ENCODE measurements at regions not wholly inside any gene's neighbourhood (a gene's known extent, or its start where the extent isn't known, plus 50 kb on each side); places are given as distances from the start of the nearest gene placed in this dataset.
"Not testable (repeated sequence)": the region's sequence is repeated elsewhere in the genome, so short reads cannot be mapped to it uniquely, and the experiment has no call there.

- H2AFZ ChIP-seq (ENCODE audit: control insufficient read depth, low read length) = no peak overlapping the region
- no peaks in the 10 kb centered on the region for H3K36me3 ChIP-seq (ENCODE audit: control insufficient read depth in 2 of 2, extremely low read depth in 1 of 2, insufficient read depth in 2 of 2, low read length in 2 of 2)
- DNase-seq (ENCODE audit: low read depth, low spot score) (no peak), FAIRE-seq (no peak)
- no peak overlapping the region for H3K4me3 ChIP-seq (ENCODE audit: control insufficient read depth in 2 of 3, extremely low read depth in 1 of 3, insufficient read depth in 2 of 3, low read depth in 1 of 3, low read length in 3 of 3)
- no peak overlapping the region for H3K4me2 ChIP-seq (ENCODE audit: control insufficient read depth, extremely low read depth, insufficient read depth, low read depth, low read length)
- H3K79me2 ChIP-seq (ENCODE audit: control insufficient read depth, insufficient read depth, low read length) = no peaks in the 10 kb centered on the region
- dilution Hi-C loops (cut with MboI; ENCODE audit: extremely low pct_ligation_motif_present, low sequenced_read_pairs) = no loop called here
- H3K9me3 ChIP-seq (ENCODE audit: control insufficient read depth, low read depth, low read length) = no peaks in the 10 kb centered on the region
- H3K27me3 ChIP-seq (ENCODE audit: control insufficient read depth, extremely low read depth, insufficient read depth, low read length) = peaks cover 6% of the 10 kb centered on the region
- H3K4me1 ChIP-seq (ENCODE audit: control insufficient read depth, extremely low read depth, insufficient read depth, low read length) = no peaks in the 10 kb centered on the region
- TF ChIP-seq CTCF (optimal IDR thresholded peaks at IDR 0.05 in 1 of 3, IDR thresholded peaks at IDR 0.05 in 1 of 3, conservative IDR thresholded peaks at IDR 0.05 in 1 of 3; ENCODE audit: extremely low read depth in 1 of 3, insufficient read depth in 2 of 3, low read length in 3 of 3) (no peak), EZH2 (IDR thresholded peaks at IDR 0.05; ENCODE audit: low read length) (no peak)
- no peaks in the 10 kb centered on the region for H3K9me1 ChIP-seq (ENCODE audit: control insufficient read depth, extremely low read depth, insufficient read depth, low read length)
- H4K20me1 ChIP-seq (ENCODE audit: control insufficient read depth, extremely low read depth, insufficient read depth, low read length) = no peaks in the 10 kb centered on the region
- H3K27ac ChIP-seq (ENCODE audit: control insufficient read depth, insufficient read depth, low read length) = no peak overlapping the region
- no peak overlapping the region for H3K9ac ChIP-seq (ENCODE audit: control insufficient read depth, extremely low read depth, insufficient read depth, low read length)
These were observed 230.3 kb downstream of the DAD1 start for GRCh38 chr14:22358726-22359125.

GRCh38 chr14:22349281-22349680 is 239.7 kb downstream of the DAD1 start:
- H3K79me2 ChIP-seq (ENCODE audit: control insufficient read depth, insufficient read depth, low read length); H3K36me3 ChIP-seq (ENCODE audit: control insufficient read depth in 2 of 2, extremely low read depth in 1 of 2, insufficient read depth in 2 of 2, low read length in 2 of 2); H3K9me1 ChIP-seq (ENCODE audit: control insufficient read depth, extremely low read depth, insufficient read depth, low read length); FAIRE-seq; H3K9ac ChIP-seq (ENCODE audit: control insufficient read depth, extremely low read depth, insufficient read depth, low read length); H3K4me2 ChIP-seq (ENCODE audit: control insufficient read depth, extremely low read depth, insufficient read depth, low read depth, low read length); dilution Hi-C loops (cut with MboI; ENCODE audit: extremely low pct_ligation_motif_present, low sequenced_read_pairs); DNase-seq (ENCODE audit: low read depth, low spot score); H3K27me3 ChIP-seq (ENCODE audit: control insufficient read depth, extremely low read depth, insufficient read depth, low read length); H3K27ac ChIP-seq (ENCODE audit: control insufficient read depth, insufficient read depth, low read length); H3K9me3 ChIP-seq (ENCODE audit: control insufficient read depth, low read depth, low read length); H3K4me3 ChIP-seq (ENCODE audit: control insufficient read depth in 2 of 3, extremely low read depth in 1 of 3, insufficient read depth in 2 of 3, low read depth in 1 of 3, low read length in 3 of 3); H2AFZ ChIP-seq (ENCODE audit: control insufficient read depth, low read length); H3K4me1 ChIP-seq (ENCODE audit: control insufficient read depth, extremely low read depth, insufficient read depth, low read length); H4K20me1 ChIP-seq (ENCODE audit: control insufficient read depth, extremely low read depth, insufficient read depth, low read length): not testable (repeated sequence)

GRCh38 chr14:22344673-22345072 is 244.4 kb downstream of the DAD1 start:
- dilution Hi-C loops (cut with MboI; ENCODE audit: extremely low pct_ligation_motif_present, low sequenced_read_pairs) = no loop called here
- no peak overlapping the region for H3K9ac ChIP-seq (ENCODE audit: control insufficient read depth, extremely low read depth, insufficient read depth, low read length)
- H3K4me1 ChIP-seq (ENCODE audit: control insufficient read depth, extremely low read depth, insufficient read depth, low read length) = no peaks in the 10 kb centered on the region
- H3K9me1 ChIP-seq (ENCODE audit: control insufficient read depth, extremely low read depth, insufficient read depth, low read length) = no peaks in the 10 kb centered on the region
- TF ChIP-seq EZH2 (IDR thresholded peaks at IDR 0.05; ENCODE audit: low read length) (no peak), CTCF (optimal IDR thresholded peaks at IDR 0.05 in 1 of 3, IDR thresholded peaks at IDR 0.05 in 1 of 3, conservative IDR thresholded peaks at IDR 0.05 in 1 of 3; ENCODE audit: extremely low read depth in 1 of 3, insufficient read depth in 2 of 3, low read length in 3 of 3) (no peak)
- H4K20me1 ChIP-seq (ENCODE audit: control insufficient read depth, extremely low read depth, insufficient read depth, low read length) = no peaks in the 10 kb centered on the region
- H3K79me2 ChIP-seq (ENCODE audit: control insufficient read depth, insufficient read depth, low read length) = no peaks in the 10 kb centered on the region
- H3K36me3 ChIP-seq (ENCODE audit: control insufficient read depth in 2 of 2, extremely low read depth in 1 of 2, insufficient read depth in 2 of 2, low read length in 2 of 2) = no peaks in the 10 kb centered on the region
- H3K27me3 ChIP-seq (ENCODE audit: control insufficient read depth, extremely low read depth, insufficient read depth, low read length) = no peaks in the 10 kb centered on the region
- no peak overlapping the region for H3K27ac ChIP-seq (ENCODE audit: control insufficient read depth, insufficient read depth, low read length)
- H2AFZ ChIP-seq (ENCODE audit: control insufficient read depth, low read length) = no peak overlapping the region
- no peak for DNase-seq (ENCODE audit: low read depth, low spot score)
- H3K9me3 ChIP-seq (ENCODE audit: control insufficient read depth, low read depth, low read length) = peaks cover 2% of the 10 kb centered on the region
- H3K4me2 ChIP-seq (ENCODE audit: control insufficient read depth, extremely low read depth, insufficient read depth, low read depth, low read length) = no peak overlapping the region
- no peak overlapping the region for H3K4me3 ChIP-seq (ENCODE audit: control insufficient read depth in 2 of 3, extremely low read depth in 1 of 3, insufficient read depth in 2 of 3, low read depth in 1 of 3, low read length in 3 of 3)
- FAIRE-seq = no peak

GRCh38 chr14:22344209-22344608 is 244.8 kb downstream of the DAD1 start:
- H3K36me3 ChIP-seq (ENCODE audit: control insufficient read depth in 2 of 2, extremely low read depth in 1 of 2, insufficient read depth in 2 of 2, low read length in 2 of 2); H3K9ac ChIP-seq (ENCODE audit: control insufficient read depth, extremely low read depth, insufficient read depth, low read length); H3K4me3 ChIP-seq (ENCODE audit: control insufficient read depth in 2 of 3, extremely low read depth in 1 of 3, insufficient read depth in 2 of 3, low read depth in 1 of 3, low read length in 3 of 3); DNase-seq (ENCODE audit: low read depth, low spot score); H3K27ac ChIP-seq (ENCODE audit: control insufficient read depth, insufficient read depth, low read length); H3K9me3 ChIP-seq (ENCODE audit: control insufficient read depth, low read depth, low read length); H4K20me1 ChIP-seq (ENCODE audit: control insufficient read depth, extremely low read depth, insufficient read depth, low read length); H3K9me1 ChIP-seq (ENCODE audit: control insufficient read depth, extremely low read depth, insufficient read depth, low read length); H2AFZ ChIP-seq (ENCODE audit: control insufficient read depth, low read length); FAIRE-seq; H3K4me1 ChIP-seq (ENCODE audit: control insufficient read depth, extremely low read depth, insufficient read depth, low read length); H3K79me2 ChIP-seq (ENCODE audit: control insufficient read depth, insufficient read depth, low read length); dilution Hi-C loops (cut with MboI; ENCODE audit: extremely low pct_ligation_motif_present, low sequenced_read_pairs); H3K4me2 ChIP-seq (ENCODE audit: control insufficient read depth, extremely low read depth, insufficient read depth, low read depth, low read length); H3K27me3 ChIP-seq (ENCODE audit: control insufficient read depth, extremely low read depth, insufficient read depth, low read length): not testable (repeated sequence)
